IMR-90 (cell line): ENCODE measurements at regions not wholly inside any gene's neighbourhood (a gene's known extent, or its start where the extent isn't known, plus 50 kb on each side); places are given as distances from the start of the nearest gene placed in this dataset.

Experiments used
- CEBPB ChIP-seq: IDR thresholded peaks from 2 replicates; pipeline ENCODE4 v1.6.1; 2012; ENCODE audit warnings: low read depth, low read length, improper control_type of control experiment
- POLR2A ChIP-seq: IDR thresholded peaks from 2 replicates; pipeline ENCODE4 v1.6.1; 2012; ENCODE audit warnings: mild to moderate bottlenecking, low read depth, low read length
- TF ChIP-seq, protein P1 (sequence below): conservative IDR thresholded peaks from 2 replicates; pipeline ENCODE4 v1.5.1; 2012; ENCODE audit warnings: mild to moderate bottlenecking, low read depth, low read length, improper control_type of control experiment
- TF ChIP-seq, protein P2 (sequence below): fragments of 150-350 bp; IDR thresholded peaks from 2 replicates; pipeline ENCODE4 v1.6.1; 2017; ENCODE audit warnings: mild to moderate bottlenecking, antibody characterized with exemption, low read length, low read depth
- TF ChIP-seq, protein P3 (sequence below): fragments of 150-350 bp; IDR thresholded peaks from 2 replicates; pipeline ENCODE4 v1.6.1; 2016; ENCODE audit warnings: low read depth, mild to moderate bottlenecking, low read length, moderate library complexity, borderline replicate concordance

- TF ChIP-seq, protein P1, sequence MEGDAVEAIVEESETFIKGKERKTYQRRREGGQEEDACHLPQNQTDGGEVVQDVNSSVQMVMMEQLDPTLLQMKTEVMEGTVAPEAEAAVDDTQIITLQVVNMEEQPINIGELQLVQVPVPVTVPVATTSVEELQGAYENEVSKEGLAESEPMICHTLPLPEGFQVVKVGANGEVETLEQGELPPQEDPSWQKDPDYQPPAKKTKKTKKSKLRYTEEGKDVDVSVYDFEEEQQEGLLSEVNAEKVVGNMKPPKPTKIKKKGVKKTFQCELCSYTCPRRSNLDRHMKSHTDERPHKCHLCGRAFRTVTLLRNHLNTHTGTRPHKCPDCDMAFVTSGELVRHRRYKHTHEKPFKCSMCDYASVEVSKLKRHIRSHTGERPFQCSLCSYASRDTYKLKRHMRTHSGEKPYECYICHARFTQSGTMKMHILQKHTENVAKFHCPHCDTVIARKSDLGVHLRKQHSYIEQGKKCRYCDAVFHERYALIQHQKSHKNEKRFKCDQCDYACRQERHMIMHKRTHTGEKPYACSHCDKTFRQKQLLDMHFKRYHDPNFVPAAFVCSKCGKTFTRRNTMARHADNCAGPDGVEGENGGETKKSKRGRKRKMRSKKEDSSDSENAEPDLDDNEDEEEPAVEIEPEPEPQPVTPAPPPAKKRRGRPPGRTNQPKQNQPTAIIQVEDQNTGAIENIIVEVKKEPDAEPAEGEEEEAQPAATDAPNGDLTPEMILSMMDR, result no peak
- TF ChIP-seq, protein P2, sequence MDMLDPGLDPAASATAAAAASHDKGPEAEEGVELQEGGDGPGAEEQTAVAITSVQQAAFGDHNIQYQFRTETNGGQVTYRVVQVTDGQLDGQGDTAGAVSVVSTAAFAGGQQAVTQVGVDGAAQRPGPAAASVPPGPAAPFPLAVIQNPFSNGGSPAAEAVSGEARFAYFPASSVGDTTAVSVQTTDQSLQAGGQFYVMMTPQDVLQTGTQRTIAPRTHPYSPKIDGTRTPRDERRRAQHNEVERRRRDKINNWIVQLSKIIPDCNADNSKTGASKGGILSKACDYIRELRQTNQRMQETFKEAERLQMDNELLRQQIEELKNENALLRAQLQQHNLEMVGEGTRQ, result no peak
- TF ChIP-seq, protein P3, sequence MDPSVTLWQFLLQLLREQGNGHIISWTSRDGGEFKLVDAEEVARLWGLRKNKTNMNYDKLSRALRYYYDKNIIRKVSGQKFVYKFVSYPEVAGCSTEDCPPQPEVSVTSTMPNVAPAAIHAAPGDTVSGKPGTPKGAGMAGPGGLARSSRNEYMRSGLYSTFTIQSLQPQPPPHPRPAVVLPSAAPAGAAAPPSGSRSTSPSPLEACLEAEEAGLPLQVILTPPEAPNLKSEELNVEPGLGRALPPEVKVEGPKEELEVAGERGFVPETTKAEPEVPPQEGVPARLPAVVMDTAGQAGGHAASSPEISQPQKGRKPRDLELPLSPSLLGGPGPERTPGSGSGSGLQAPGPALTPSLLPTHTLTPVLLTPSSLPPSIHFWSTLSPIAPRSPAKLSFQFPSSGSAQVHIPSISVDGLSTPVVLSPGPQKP, result no peak
- TF ChIP-seq CEBPB (no peak), POLR2A (no peak)
Observed at GRCh38 chr1:244128591-244129383, 77.7 kb downstream of the ZBTB18 start.
